Stimulated activated CD4-positive, alpha-beta T cell treated with anti-CD3 and anti-CD28 coated beads, Interleukin-2, amount 100 ng/mL, for 48 hours (primary cell): ENCODE measurements at regions not wholly inside any gene's neighbourhood (a gene's known extent, or its start where the extent isn't known, plus 50 kb on each side); places are given as distances from the start of the nearest gene placed in this dataset.
"Not testable (repeated sequence)": the region's sequence is repeated elsewhere in the genome, so short reads cannot be mapped to it uniquely, and the experiment has no call there.

Experiments used
- DNase-seq, 2 donors: peaks; one replicate each; pipeline ENCODE4 v3.0.0-alpha.2; 2020

DNA sequence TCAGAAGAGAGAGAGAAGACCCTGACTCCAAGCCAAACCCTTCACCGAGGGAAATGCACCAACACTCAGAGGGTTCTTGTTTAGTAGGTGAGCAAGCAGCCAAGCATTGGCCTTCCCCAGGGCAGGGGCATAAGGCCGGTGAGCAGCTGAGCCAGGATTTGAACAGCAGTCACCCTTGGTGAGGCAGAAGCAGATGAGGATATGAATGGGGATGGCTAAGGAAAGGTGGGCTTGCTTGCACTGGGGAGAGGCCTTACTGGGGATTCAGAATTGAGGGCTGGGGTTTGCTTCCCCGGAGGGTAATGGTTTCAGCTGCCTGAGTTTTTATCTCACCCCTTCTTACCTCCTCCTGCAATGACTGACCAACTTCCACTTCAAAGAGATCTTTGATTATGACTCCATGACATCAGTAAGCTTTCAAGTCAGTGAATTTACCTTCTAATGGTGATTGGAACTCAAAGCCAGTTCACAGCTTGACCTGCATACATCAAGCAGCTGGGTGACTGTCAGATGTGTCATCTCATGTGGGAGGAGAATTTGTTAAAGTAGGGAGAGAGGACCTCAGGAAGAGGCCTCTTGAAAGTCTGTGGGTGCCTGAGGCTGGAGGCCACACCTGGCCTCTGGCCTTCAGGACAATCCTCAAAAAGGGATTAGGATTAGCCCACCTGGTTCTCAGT lies 114.5 kb upstream of the PLGLB2 start:
- not testable (repeated sequence) for DNase-seq

- DNase-seq, result peak in 1 of 2 donors; percentile 14
Measured at GRCh38 chr2:87634106-87634505, 113.8 kb upstream of the PLGLB2 start.

- DNase-seq, result not testable (repeated sequence)
Measured at GRCh38 chr2:87634971-87635650, 112.8 kb upstream of the PLGLB2 start.

DNA sequence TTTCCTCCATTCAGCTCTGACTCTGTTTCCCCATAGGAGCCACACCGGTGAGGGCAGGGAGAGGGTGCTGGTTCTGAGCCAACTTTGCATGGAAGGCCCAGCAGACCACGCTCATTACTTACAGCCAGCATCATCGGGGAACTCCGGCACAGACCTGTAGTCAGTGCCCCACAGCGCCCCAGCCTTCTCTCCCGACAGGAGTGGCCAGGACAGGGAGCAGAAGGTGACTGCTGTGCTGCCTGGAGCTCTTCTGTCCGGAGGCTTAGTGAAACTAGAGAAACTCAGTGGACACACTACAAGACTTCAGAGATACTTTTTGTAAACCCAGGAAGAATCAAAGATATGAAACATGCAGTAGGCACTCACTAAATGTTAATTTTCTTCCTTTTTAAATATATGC lies 111.6 kb upstream of the PLGLB2 start:
- DNase-seq, result not testable (repeated sequence)

GRCh38 chr2:87636735-87637134 lies 111.2 kb upstream of the PLGLB2 start:
- not testable (repeated sequence) for DNase-seq

DNA sequence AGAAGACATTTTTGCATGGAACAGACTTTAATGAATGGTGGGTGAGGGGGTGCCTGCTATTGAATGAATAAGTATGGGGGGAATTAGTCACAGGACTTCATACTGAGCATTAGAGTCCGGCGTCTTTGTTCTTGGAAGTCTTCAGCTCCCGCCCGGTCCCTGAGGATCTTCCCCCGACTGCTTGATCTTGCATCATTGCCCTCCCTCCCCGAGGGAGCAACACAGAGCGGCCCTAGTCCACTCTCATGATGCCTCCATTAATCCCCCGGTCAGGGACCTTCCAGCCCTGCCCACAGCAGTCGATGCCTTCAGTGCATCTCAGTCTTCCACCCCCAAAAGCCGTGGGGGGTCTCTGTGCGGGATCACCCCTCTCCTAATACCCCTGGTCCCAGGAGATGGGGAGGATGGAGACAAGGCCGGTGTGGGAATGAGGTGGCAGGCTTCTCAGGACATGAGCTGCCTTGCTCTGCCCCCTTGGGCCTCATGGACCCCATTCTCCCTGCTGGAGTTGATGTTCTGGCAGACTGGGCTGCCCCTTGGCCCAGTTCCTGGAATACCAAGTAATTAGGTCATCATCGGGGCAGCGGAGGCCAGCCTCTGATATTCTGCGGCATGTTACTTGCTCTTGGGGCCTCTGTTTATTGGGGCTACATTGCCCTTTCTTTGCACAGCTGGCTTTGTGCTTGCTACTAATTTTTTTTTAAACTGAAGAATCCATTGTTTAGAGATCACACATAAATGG lies 110.5 kb upstream of the PLGLB2 start:
- not testable (repeated sequence) for DNase-seq

GRCh38 chr2:87638114-87638807 lies 109.6 kb upstream of the PLGLB2 start:
- not testable (repeated sequence) for DNase-seq

GRCh38 chr2:87638872-87639271 lies 109.0 kb upstream of the PLGLB2 start:
- not testable (repeated sequence) for DNase-seq

GRCh38 chr2:87639801-87640440 lies 108.0 kb upstream of the PLGLB2 start:
- DNase-seq, result not testable (repeated sequence)

GRCh38 chr2:87640961-87641563 lies 106.8 kb upstream of the PLGLB2 start:
- not testable (repeated sequence) for DNase-seq

GRCh38 chr2:87643165-87643564 lies 104.7 kb upstream of the PLGLB2 start:
- DNase-seq, result not testable (repeated sequence)

DNA sequence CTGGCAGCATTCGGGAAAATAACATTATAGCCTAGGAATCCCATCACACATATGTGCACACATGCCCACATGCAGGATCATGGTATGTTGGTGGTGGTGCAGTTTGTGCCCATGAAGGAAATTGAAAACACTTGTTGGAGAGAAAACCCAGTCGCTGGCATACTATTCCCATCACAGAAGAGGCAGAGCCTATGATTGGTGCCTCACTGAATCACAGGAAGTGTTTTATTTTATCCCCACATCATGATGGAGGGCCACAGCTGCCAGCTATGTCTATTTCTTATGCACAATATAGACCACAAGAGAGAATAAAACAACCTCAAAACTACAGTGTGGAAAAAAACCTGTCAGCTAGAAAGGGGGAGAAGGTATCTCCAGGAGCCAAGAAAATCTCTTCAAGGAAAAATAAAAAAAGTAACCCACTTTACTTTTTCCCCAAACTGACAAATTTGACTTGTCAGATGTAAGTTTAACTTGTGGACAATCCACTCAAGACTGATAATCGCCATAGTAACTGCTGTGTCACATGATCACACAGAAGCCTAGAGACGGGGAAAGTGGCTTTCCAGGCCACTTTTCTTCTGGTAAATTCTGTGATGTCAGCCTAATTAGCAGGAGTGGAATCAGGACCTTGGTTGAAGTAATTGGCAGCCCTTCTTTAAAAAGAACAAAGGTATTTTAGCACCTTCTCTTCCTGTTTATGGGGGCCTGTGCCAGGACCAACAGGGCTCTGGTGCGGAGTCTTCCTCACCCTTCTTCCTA lies 100.0 kb upstream of the PLGLB2 start:
- not testable (repeated sequence) for DNase-seq

GRCh38 chr2:87648815-87649214 lies 99.1 kb upstream of the PLGLB2 start:
- DNase-seq, result not testable (repeated sequence)

GRCh38 chr2:87649871-87650270 lies 98.0 kb upstream of the PLGLB2 start:
- not testable (repeated sequence) for DNase-seq

DNA sequence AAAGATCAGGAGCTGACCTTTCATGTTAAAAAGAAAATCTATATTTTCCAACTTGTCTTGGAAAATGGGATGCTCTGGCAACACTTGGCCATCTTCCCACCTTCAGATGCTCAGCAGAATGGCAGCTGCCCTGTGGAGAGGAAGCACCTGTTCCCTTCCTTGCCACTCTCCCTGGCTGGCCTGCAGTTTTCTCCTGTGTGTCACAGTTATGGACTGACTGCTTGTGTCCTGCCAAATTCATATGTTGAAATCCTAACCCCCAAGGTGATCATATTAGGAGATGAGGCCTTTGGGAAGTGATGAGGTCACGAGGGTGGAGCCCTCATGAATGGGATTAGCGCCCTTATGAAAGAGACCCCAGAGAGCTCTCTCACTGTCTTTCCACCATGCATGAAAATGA lies 97.0 kb upstream of the PLGLB2 start:
- DNase-seq, result not testable (repeated sequence)

DNA sequence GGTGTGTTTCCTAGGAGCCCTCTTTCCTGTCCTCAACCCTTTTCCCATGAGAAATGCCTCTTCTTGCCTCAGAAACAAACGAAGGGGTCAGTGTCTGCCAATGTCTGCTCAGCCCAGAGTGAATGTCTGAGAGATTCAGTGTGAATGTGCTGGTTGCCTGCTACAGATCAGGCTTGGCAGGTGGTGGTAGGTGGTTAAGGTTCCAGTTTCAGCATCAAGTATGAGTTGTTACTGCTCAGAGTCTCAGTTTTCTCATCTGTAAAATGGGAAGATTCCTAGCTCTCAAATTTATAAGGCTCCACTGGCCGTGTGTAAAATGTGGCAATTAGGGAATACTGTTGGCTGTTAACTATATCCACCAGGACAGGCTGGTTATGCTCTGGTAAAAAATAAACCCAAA lies 96.3 kb upstream of the PLGLB2 start:
- DNase-seq, result not testable (repeated sequence)

DNA sequence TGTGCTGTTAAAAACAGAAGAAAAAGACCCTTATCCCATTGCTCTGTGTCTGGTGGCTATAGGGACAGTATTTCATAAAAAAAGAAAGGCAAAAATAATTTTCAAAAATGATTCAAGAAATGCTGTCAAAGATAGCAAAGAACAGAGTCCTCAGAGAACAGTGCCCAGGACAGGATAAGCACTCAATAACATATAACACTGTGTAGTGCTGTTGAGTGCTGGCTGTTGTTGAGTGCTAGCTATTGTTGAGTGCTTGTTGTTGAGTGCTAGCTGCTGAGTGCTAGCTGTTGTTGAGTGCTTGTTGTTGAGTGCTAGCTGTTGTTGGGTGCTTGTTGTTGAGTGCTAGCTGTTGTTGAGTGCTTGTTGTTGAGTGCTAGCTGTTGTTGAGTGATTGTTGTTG lies 94.5 kb upstream of the PLGLB2 start:
- not testable (repeated sequence) for DNase-seq

DNA sequence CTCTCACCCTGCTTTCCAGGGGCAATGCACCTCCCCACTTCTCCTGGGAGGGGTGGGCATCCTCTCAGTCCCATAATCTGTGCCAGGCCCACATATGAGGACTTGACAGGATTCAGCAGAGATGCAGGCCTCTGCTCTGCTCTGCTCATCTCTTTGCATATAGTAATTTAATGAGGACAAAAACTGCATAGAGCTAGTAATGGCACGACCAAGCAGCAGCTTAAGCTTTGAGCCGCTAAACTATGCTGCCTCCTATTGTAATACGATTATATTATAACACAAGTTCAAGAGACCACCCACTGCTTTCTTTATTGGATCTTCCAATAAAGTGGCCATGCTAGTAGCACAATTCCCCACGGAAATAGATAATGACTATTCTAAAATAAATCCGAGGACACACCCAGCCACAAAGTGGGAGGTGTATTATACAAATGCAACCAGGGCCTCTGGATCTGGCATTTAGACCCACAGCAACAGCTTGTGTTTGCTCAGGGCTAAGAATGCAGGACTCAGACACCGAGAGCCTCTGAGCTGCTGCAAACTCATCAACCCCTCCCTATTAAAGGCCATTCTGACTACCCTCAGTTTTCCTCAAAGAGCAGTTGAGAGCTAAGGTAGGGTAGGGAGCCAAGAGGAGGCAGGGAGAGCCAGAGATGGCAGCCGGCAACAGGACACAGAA lies 93.6 kb upstream of the PLGLB2 start:
- not testable (repeated sequence) for DNase-seq

- DNase-seq, result not testable (repeated sequence)
Measured at GRCh38 chr2:87657915-87658314, 90.0 kb upstream of the PLGLB2 start.

- DNase-seq, result not testable (repeated sequence)
Measured at GRCh38 chr2:87658357-87658756, 89.5 kb upstream of the PLGLB2 start.

- not testable (repeated sequence) for DNase-seq
Measured at GRCh38 chr2:87658976-87659375, 88.9 kb upstream of the PLGLB2 start.
